ENCODE measurements at regions not wholly inside any gene's neighbourhood (a gene's known extent, or its start where the extent isn't known, plus 50 kb on each side); places are given as distances from the start of the nearest gene placed in this dataset.

- intact Hi-C loops (cut with DNase I; ENCODE audit: low total_unique reads), result no loop called here
- TF ChIP-seq CTCF (IDR thresholded peaks at IDR 0.05 in 8 of 11, conservative IDR thresholded peaks at IDR 0.05 in 3 of 11), result no peak
- no peak for TF ChIP-seq POLR2A (IDR thresholded peaks at IDR 0.05)
- no peak for TF ChIP-seq POLR2AphosphoS5 (IDR thresholded peaks at IDR 0.05)
- Histone ChIP-seq H3K36me3 (no peaks in the 10 kb centered on the region), H3K9me3 (peaks cover 0 to 6% (median 0%) of the 10 kb centered on the region in 8 donors), H3K4me1 (peaks cover 0 to 5% (median 0%) of the 10 kb centered on the region in 6 donors), H3K4me3 (no peak overlapping the region), H3K27me3 (replicated peaks in 1 of 7) (peaks cover 0 to 17% (median 0%) of the 10 kb centered on the region in 7 donors), H3K27ac (no peak overlapping the region)
- no peak for DNase-seq
- 67 to 72% (median 71%) methylated on average over 4 of the region's 4 CpGs for WGBS, 5 donors
These were observed 1119.2 kb upstream of the TMEM132C start for GRCh38 chr12:127147724-127148123.

GRCh38 chr12:127148318-127148717, 1118.7 kb upstream of the TMEM132C start:
- no peak for TF ChIP-seq POLR2AphosphoS5 (IDR thresholded peaks at IDR 0.05)
- TF ChIP-seq CTCF (IDR thresholded peaks at IDR 0.05 in 8 of 11, conservative IDR thresholded peaks at IDR 0.05 in 3 of 11), result no peak
- intact Hi-C loops (cut with DNase I; ENCODE audit: low total_unique reads), result no loop called here

GRCh38 chr12:127149226-127149964, 1117.6 kb upstream of the TMEM132C start:
- H3K4me1 ChIP-seq, result peaks cover 0 to 5% (median 0%) of the 10 kb centered on the region in 6 donors
- peaks cover 0 to 4% (median 0%) of the 10 kb centered on the region in 8 donors for H3K9me3 ChIP-seq
- H3K4me3 ChIP-seq, result no peak overlapping the region
- intact Hi-C loops (cut with DNase I; ENCODE audit: low total_unique reads), result no loop called here
- TF ChIP-seq CTCF (IDR thresholded peaks at IDR 0.05 in 8 of 11, conservative IDR thresholded peaks at IDR 0.05 in 3 of 11), result no peak
- no peak for TF ChIP-seq POLR2AphosphoS5 (IDR thresholded peaks at IDR 0.05)
- TF ChIP-seq POLR2A (IDR thresholded peaks at IDR 0.05), result no peak
- peaks cover 0 to 17% (median 0%) of the 10 kb centered on the region in 7 donors for H3K27me3 ChIP-seq (replicated peaks in 1 of 7)
- DNase-seq, result no peak
- 74 to 81% (median 80%) methylated on average over 2 of the region's 2 CpGs for WGBS, 5 donors
- no peak overlapping the region for H3K27ac ChIP-seq
- no peaks in the 10 kb centered on the region for H3K36me3 ChIP-seq

More at GRCh38 chr12:127148318-127148717, 1118.7 kb upstream of the TMEM132C start:
- DNase-seq, result no peak
- Histone ChIP-seq H3K9me3 (peaks cover 0 to 4% (median 0%) of the 10 kb centered on the region in 8 donors), H3K36me3 (no peaks in the 10 kb centered on the region), H3K4me3 (no peak overlapping the region), H3K4me1 (peaks cover 0 to 5% (median 0%) of the 10 kb centered on the region in 6 donors), H3K27ac (no peak overlapping the region), H3K27me3 (replicated peaks in 1 of 7) (peaks cover 0 to 17% (median 0%) of the 10 kb centered on the region in 7 donors)
- WGBS, 5 donors, result 76 to 97% (median 86%) methylated on average over 1 of the region's 1 CpG

GRCh38 chr12:127150028-127150427, 1116.9 kb upstream of the TMEM132C start:
- DNase-seq, result no peak
- no peak for TF ChIP-seq CTCF (IDR thresholded peaks at IDR 0.05 in 8 of 11, conservative IDR thresholded peaks at IDR 0.05 in 3 of 11)
- WGBS, 5 donors, result 57 to 72% (median 63%) methylated on average over 3 of the region's 3 CpGs
- peaks cover 0 to 4% (median 0%) of the 10 kb centered on the region in 8 donors for H3K9me3 ChIP-seq
- peaks cover 0 to 17% (median 0%) of the 10 kb centered on the region in 7 donors for H3K27me3 ChIP-seq (replicated peaks in 1 of 7)
- intact Hi-C loops (cut with DNase I; ENCODE audit: low total_unique reads), result no loop called here
- no peak overlapping the region for H3K27ac ChIP-seq
- H3K4me3 ChIP-seq, result no peak overlapping the region
- no peaks in the 10 kb centered on the region for H3K36me3 ChIP-seq
- H3K4me1 ChIP-seq, result peaks cover 0 to 5% (median 0%) of the 10 kb centered on the region in 6 donors
